Ovary (tissue), 3 donors: ENCODE measurements at regions not wholly inside any gene's neighbourhood (a gene's known extent, or its start where the extent isn't known, plus 50 kb on each side); places are given as distances from the start of the nearest gene placed in this dataset.
"Not testable (repeated sequence)": the region's sequence is repeated elsewhere in the genome, so short reads cannot be mapped to it uniquely, and the experiment has no call there.

ENCODE experiments used
- CTCF ChIP-seq, 3 donors: fragments of 450-650 bp in 2 of 3; fragments of 200-600 bp in 1 of 3; IDR thresholded peaks; one replicate each; pipeline versions ENCODE4 v1.5.1 to v1.8.0; 2016 to 2022; ENCODE audit warnings: antibody characterized with exemption in 3 of 3, mild to moderate bottlenecking in 1 of 3
- EP300 ChIP-seq: sonication (generic); formaldehyde crosslinking; IDR thresholded peaks from one replicate; pipeline ENCODE4 v1.6.1; 2017; ENCODE audit warnings: antibody characterized with exemption
- POLR2A ChIP-seq: fragments of 450-650 bp; IDR thresholded peaks from one replicate; pipeline ENCODE4 v1.6.1; 2017; ENCODE audit warnings: antibody characterized with exemption, mild to moderate bottlenecking, moderate library complexity
- donor health status: DM: no; HTN: no; CAD: no.

GRCh38 chr18:8914404-8915264 lies 187.9 kb upstream of the NDUFV2 start:
- not testable (repeated sequence) for TF ChIP-seq CTCF (IDR thresholded peaks at IDR 0.05); POLR2A; EP300
